ENCODE measurements at regions not wholly inside any gene's neighbourhood (a gene's known extent, or its start where the extent isn't known, plus 50 kb on each side); places are given as distances from the start of the nearest gene placed in this dataset.

- Histone ChIP-seq H3K27me3 (no peaks in the 10 kb centered on the region), H3K27ac (no peak overlapping the region), H3K4me3 (no peak overlapping the region), H3K9me3 (no peaks in the 10 kb centered on the region), H3K4me1 (no peaks in the 10 kb centered on the region), H3K36me3 (no peaks in the 10 kb centered on the region)
- TF ChIP-seq CTCF (IDR thresholded peaks at IDR 0.05) (no peak), POLR2A (IDR thresholded peaks at IDR 0.05) (no peak), POLR2AphosphoS5 (IDR thresholded peaks at IDR 0.05) (no peak), EP300 (IDR thresholded peaks at IDR 0.05) (no peak)
- no peak for ATAC-seq (ENCODE audit: low FRiP score in 2 of 2)
- no peak for DNase-seq
- whole genome bisulfite sequencing, 2 donors: 94 to 95% methylated on average over 3 of the region's 3 CpGs
Observed at GRCh38 chr6:18846327-18846726, 459.2 kb downstream of the RNF144B start.

- WGBS, 2 donors: 17 to 25% methylated on average over 3 of the region's 3 CpGs
- H3K36me3 ChIP-seq: no peaks in the 10 kb centered on the region
- no peak for DNase-seq
Observed at GRCh38 chr6:18861204-18861603, 474.1 kb downstream of the RNF144B start.

DNA sequence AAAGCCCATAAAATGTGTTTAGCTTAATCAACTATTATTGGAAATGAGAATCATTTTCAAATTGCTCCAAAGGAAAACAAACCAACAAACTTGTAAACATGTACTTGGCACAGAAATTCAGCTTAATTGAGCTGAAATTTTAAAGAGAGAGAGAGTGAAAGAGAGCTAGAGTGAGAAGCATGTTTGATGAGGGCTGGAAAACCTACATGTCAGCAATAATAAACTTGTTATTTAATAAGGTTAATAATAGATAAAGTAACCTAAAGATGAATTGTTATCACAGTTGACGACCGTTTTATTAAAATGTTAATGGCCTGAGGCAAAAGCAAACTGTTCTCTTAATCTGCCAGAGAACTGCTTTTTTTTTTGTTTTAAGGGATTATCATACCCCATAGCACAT, 496.1 kb downstream of the RNF144B start:
- ATAC-seq (ENCODE audit: low FRiP score in 2 of 2): no peak
- H3K36me3 ChIP-seq: no peaks in the 10 kb centered on the region
- no peak overlapping the region for H3K27ac ChIP-seq
- no peaks in the 10 kb centered on the region for H3K9me3 ChIP-seq
- H3K4me3 ChIP-seq: no peak overlapping the region
- no peak for DNase-seq
- no peaks in the 10 kb centered on the region for H3K27me3 ChIP-seq
- no peaks in the 10 kb centered on the region for H3K4me1 ChIP-seq
- 80 to 83% methylated on average over 2 of the region's 2 CpGs for WGBS, 2 donors
- TF ChIP-seq EP300 (IDR thresholded peaks at IDR 0.05) (no peak), CTCF (IDR thresholded peaks at IDR 0.05) (no peak), POLR2AphosphoS5 (IDR thresholded peaks at IDR 0.05) (no peak), POLR2A (IDR thresholded peaks at IDR 0.05) (no peak)

More at GRCh38 chr6:18861204-18861603, 474.1 kb downstream of the RNF144B start:
- no peak for TF ChIP-seq CTCF (IDR thresholded peaks at IDR 0.05)
- no peak for TF ChIP-seq POLR2AphosphoS5 (IDR thresholded peaks at IDR 0.05)
- no peak for TF ChIP-seq EP300 (IDR thresholded peaks at IDR 0.05)
- TF ChIP-seq POLR2A (IDR thresholded peaks at IDR 0.05): no peak
- H3K27me3 ChIP-seq: no peaks in the 10 kb centered on the region
- no peak overlapping the region for H3K27ac ChIP-seq
- H3K9me3 ChIP-seq: peaks cover 0 to 10% (median 1%) of the 10 kb centered on the region in 4 donors
- H3K4me1 ChIP-seq: no peaks in the 10 kb centered on the region
- ATAC-seq (ENCODE audit: low FRiP score in 2 of 2): no peak
- no peak overlapping the region for H3K4me3 ChIP-seq

DNA sequence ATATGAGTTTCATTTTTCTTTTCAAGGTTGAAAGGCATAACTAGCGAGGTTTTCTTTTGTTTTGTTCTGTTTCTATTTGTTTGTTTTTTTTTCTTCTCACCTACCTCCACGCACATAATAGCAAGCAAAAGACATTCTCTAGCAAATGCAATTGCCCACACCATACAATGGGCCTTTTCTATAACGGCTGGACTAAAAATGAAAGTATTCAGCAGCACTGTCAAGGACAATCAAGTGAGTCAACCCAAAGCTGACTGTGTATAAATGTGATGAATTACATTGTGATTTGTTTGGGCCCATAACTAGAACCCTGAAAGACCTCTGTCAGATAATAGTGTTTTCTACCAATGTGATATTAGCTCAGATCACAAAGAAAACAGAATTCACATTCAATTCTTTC, 496.7 kb downstream of the RNF144B start:
- no peaks in the 10 kb centered on the region for H3K36me3 ChIP-seq
- H3K4me1 ChIP-seq: no peaks in the 10 kb centered on the region
- ATAC-seq (ENCODE audit: low FRiP score in 2 of 2) (no peak), DNase-seq (no peak)
- H3K9me3 ChIP-seq: no peaks in the 10 kb centered on the region
- WGBS, 2 donors: 73 to 81% methylated on average over 3 of the region's 3 CpGs
- TF ChIP-seq EP300 (IDR thresholded peaks at IDR 0.05): no peak
- TF ChIP-seq CTCF (IDR thresholded peaks at IDR 0.05): no peak
- no peak for TF ChIP-seq POLR2AphosphoS5 (IDR thresholded peaks at IDR 0.05)
- no peak for TF ChIP-seq POLR2A (IDR thresholded peaks at IDR 0.05)
- no peak overlapping the region for H3K27ac ChIP-seq
- no peaks in the 10 kb centered on the region for H3K27me3 ChIP-seq
- H3K4me3 ChIP-seq: no peak overlapping the region

DNA sequence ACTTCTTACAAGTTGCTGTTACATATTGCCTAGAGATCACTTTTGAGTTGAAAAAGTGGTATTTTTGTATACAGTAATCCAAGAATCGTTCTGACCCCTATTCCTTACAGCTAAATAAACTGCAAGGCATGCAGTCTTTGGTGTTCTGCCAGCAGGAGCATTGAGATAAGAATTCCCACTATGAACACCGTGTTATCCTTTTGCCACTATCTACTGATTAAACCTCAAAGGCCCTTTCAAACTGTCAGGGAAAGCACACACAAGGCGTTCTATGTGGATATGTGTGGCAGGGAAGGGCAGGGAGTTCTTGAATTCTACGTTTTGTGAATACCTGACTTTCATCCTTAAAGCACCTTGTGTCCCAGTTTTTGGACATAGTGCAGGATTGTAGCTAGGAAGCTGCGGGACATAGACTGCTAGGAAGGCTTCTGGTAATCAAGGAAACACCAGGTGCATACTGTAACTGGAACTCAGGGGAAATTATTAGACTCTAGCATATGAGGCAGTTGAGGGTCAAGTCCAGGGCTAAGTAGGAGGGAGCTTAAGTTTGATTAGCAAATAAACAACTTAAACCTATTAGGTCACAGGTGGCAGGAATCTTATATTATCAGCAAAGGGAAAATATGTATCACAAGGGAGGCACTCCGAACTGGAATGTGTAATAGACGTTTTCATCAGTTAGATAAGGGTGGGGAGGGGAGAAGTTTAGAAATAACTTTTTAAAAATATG, 506.6 kb downstream of the RNF144B start:
- WGBS, 2 donors: 37 to 38% methylated on average over 7 of the region's 7 CpGs
- no peaks in the 10 kb centered on the region for H3K27me3 ChIP-seq
- no peaks in the 10 kb centered on the region for H3K4me1 ChIP-seq
- DNase-seq (no peak), ATAC-seq (ENCODE audit: low FRiP score in 2 of 2) (no peak)
- no peak overlapping the region for H3K27ac ChIP-seq
- no peaks in the 10 kb centered on the region for H3K36me3 ChIP-seq
- H3K9me3 ChIP-seq: no peaks in the 10 kb centered on the region
- H3K4me3 ChIP-seq: no peak overlapping the region
- TF ChIP-seq POLR2A (IDR thresholded peaks at IDR 0.05) (no peak), EP300 (IDR thresholded peaks at IDR 0.05) (no peak), POLR2AphosphoS5 (IDR thresholded peaks at IDR 0.05) (no peak), CTCF (IDR thresholded peaks at IDR 0.05) (no peak)

Data from upper lobe of left lung (tissue), 6 donors.